ENCODE measurements at regions not wholly inside any gene's neighbourhood (a gene's known extent, or its start where the extent isn't known, plus 50 kb on each side); places are given as distances from the start of the nearest gene placed in this dataset.

- TF ChIP-seq CTCF (conservative IDR thresholded peaks at IDR 0.05 in 1 of 2, IDR thresholded peaks at IDR 0.05 in 1 of 2; ENCODE audit: low read depth in 1 of 2, low read length in 2 of 2) (no peak), EZH2 (IDR thresholded peaks at IDR 0.05; ENCODE audit: low read length, missing control alignments) (no peak)
Measured at GRCh38 chr4:185916683-185917082, 104.7 kb upstream of the SORBS2 start.

Measured in fibroblast of lung (primary cell).